ENCODE measurements at regions not wholly inside any gene's neighbourhood (a gene's known extent, or its start where the extent isn't known, plus 50 kb on each side); places are given as distances from the start of the nearest gene placed in this dataset.

GRCh38 chr6:14784596-14785492, 461.0 kb upstream of the JARID2 start:
- DNase-seq = no peak

GRCh38 chr6:14785493-14785790, 460.4 kb upstream of the JARID2 start:
- no peak for DNase-seq

- DNase-seq = no peak
These were observed 459.9 kb upstream of the JARID2 start for GRCh38 chr6:14786008-14786407.

- DNase-seq = no peak
These were observed 459.4 kb upstream of the JARID2 start for GRCh38 chr6:14786455-14786854.

- DNase-seq = no peak
These were observed 458.6 kb upstream of the JARID2 start for GRCh38 chr6:14787250-14787649.

- no peak for DNase-seq
These were observed 458.2 kb upstream of the JARID2 start for GRCh38 chr6:14787677-14788076.

GRCh38 chr6:14789996-14790395, 455.9 kb upstream of the JARID2 start:
- no peak for DNase-seq

- DNase-seq = no peak
These were observed 454.9 kb upstream of the JARID2 start for GRCh38 chr6:14790976-14791375.

- DNase-seq = no peak
These were observed 454.3 kb upstream of the JARID2 start for GRCh38 chr6:14791526-14791925.

- DNase-seq = no peak
These were observed 453.5 kb upstream of the JARID2 start for GRCh38 chr6:14792118-14792955.

GRCh38 chr6:14795451-14795850, 450.4 kb upstream of the JARID2 start:
- no peak for DNase-seq

- DNase-seq = no peak
These were observed 448.7 kb upstream of the JARID2 start for GRCh38 chr6:14796974-14797762.

GRCh38 chr6:14797875-14798593, 447.8 kb upstream of the JARID2 start:
- no peak for DNase-seq

GRCh38 chr6:14798594-14798982, 447.3 kb upstream of the JARID2 start:
- DNase-seq = no peak

- DNase-seq = no peak
These were observed 446.8 kb upstream of the JARID2 start for GRCh38 chr6:14798996-14799588.

- no peak for DNase-seq
These were observed 445.9 kb upstream of the JARID2 start for GRCh38 chr6:14799928-14800327.

- DNase-seq = no peak
These were observed 443.2 kb upstream of the JARID2 start for GRCh38 chr6:14802514-14803160.

- no peak for DNase-seq
These were observed 441.7 kb upstream of the JARID2 start for GRCh38 chr6:14804001-14804784.

GRCh38 chr6:14804785-14805210, 441.1 kb upstream of the JARID2 start:
- DNase-seq = no peak

GRCh38 chr6:14806101-14806500, 439.8 kb upstream of the JARID2 start:
- DNase-seq = no peak

- no peak for DNase-seq
These were observed 438.7 kb upstream of the JARID2 start for GRCh38 chr6:14807130-14807529.
